GM12874 (cell line): ENCODE measurements at regions not wholly inside any gene's neighbourhood (a gene's known extent, or its start where the extent isn't known, plus 50 kb on each side); places are given as distances from the start of the nearest gene placed in this dataset.

Experiments used
- CTCF ChIP-seq: IDR thresholded peaks from 2 replicates; pipeline ENCODE4 v1.5.1; 2011; ENCODE audit warnings: low read depth, mild to moderate bottlenecking, control low read depth, low read length, moderate library complexity; ENCODE audit not compliant: insufficient read depth

GRCh38 chr10:85407088-85407487 is 959.5 kb downstream of the GRID1 start:
- TF ChIP-seq CTCF, result no peak

- TF ChIP-seq CTCF, result no peak
These were observed 958.2 kb downstream of the GRID1 start for GRCh38 chr10:85408388-85408787.

- TF ChIP-seq CTCF, result no peak
These were observed 953.0 kb downstream of the GRID1 start for GRCh38 chr10:85413570-85413969.

GRCh38 chr10:85420501-85421191 is 945.9 kb downstream of the GRID1 start:
- no peak for TF ChIP-seq CTCF

GRCh38 chr10:85421421-85421820 is 945.2 kb downstream of the GRID1 start:
- no peak for TF ChIP-seq CTCF

GRCh38 chr10:85429126-85429525 is 937.5 kb downstream of the GRID1 start:
- no peak for TF ChIP-seq CTCF

- TF ChIP-seq CTCF, result no peak
These were observed 935.6 kb downstream of the GRID1 start for GRCh38 chr10:85430991-85431390.
